Astrocyte of the cerebellum (primary cell): ENCODE measurements at regions not wholly inside any gene's neighbourhood (a gene's known extent, or its start where the extent isn't known, plus 50 kb on each side); places are given as distances from the start of the nearest gene placed in this dataset.

Experiments
- DNase-seq: peaks from one replicate; pipeline ENCODE4 v3.0.0-alpha.2; 2011; ENCODE audit warnings: low read depth
- H3K4me3 ChIP-seq: 2 replicates; pipeline ENCODE4 v1.5.1; 2011; ENCODE audit warnings: mild to moderate bottlenecking, low read depth, low read length, moderate library complexity
- in situ Hi-C: cut with HindIII; loops from 2 replicates; pipeline ENCODE4 v1.10.0; 2017; ENCODE audit warnings: low sequenced_read_pairs
- TF ChIP-seq, protein P1 (sequence below): IDR thresholded peaks from 2 replicates; pipeline ENCODE4 v1.5.1; 2012; ENCODE audit warnings: low read length, low read depth, moderate library complexity, mild to moderate bottlenecking; ENCODE audit errors: missing control alignments

DNA sequence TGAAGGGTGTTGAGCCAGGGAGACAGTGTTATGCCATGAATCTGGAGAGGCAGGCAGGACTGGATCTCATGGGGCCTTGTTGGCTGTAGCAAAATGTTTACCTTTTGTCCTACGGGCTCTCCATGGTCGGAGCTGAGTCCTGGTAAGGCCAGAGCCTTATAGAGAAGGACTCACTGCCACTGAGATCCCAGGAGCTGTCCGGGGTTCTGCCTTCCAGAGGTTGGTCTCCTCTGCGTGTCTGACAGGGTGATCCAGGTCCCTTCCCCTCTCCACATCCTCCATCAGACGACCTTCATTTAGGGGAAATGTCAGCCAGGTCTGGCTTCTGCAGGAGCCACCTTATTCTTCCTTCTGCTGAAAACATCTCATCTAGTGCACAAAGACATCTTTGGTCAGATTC lies 285.2 kb upstream of the N4BP1 start:
- TF ChIP-seq, protein P1, sequence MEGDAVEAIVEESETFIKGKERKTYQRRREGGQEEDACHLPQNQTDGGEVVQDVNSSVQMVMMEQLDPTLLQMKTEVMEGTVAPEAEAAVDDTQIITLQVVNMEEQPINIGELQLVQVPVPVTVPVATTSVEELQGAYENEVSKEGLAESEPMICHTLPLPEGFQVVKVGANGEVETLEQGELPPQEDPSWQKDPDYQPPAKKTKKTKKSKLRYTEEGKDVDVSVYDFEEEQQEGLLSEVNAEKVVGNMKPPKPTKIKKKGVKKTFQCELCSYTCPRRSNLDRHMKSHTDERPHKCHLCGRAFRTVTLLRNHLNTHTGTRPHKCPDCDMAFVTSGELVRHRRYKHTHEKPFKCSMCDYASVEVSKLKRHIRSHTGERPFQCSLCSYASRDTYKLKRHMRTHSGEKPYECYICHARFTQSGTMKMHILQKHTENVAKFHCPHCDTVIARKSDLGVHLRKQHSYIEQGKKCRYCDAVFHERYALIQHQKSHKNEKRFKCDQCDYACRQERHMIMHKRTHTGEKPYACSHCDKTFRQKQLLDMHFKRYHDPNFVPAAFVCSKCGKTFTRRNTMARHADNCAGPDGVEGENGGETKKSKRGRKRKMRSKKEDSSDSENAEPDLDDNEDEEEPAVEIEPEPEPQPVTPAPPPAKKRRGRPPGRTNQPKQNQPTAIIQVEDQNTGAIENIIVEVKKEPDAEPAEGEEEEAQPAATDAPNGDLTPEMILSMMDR = no peak
- no peak for DNase-seq
- H3K4me3 ChIP-seq = no peak overlapping the region
- in situ Hi-C loops = no loop called here

DNA sequence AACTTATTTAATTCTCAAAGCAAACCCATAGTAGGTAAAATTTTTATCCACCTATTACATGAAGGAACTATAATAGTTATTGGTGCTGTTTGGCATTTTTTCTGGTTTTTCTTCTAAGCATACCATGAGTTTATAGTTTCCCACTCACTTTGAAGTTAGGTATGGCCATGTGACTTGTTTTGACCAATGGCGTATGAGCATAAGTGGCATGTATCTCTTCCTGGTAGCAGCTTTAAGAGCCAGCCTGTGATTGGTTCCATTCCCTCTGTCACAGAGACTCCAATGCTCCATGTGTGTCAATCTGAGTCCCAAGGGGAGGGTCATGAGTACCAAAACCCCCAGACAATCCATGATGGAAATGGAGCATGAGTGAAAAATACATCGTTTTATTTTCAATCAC lies 282.9 kb upstream of the N4BP1 start:
- in situ Hi-C loops = no loop called here
- TF ChIP-seq, protein P1 = no peak
- H3K4me3 ChIP-seq = no peak overlapping the region
- no peak for DNase-seq

DNA sequence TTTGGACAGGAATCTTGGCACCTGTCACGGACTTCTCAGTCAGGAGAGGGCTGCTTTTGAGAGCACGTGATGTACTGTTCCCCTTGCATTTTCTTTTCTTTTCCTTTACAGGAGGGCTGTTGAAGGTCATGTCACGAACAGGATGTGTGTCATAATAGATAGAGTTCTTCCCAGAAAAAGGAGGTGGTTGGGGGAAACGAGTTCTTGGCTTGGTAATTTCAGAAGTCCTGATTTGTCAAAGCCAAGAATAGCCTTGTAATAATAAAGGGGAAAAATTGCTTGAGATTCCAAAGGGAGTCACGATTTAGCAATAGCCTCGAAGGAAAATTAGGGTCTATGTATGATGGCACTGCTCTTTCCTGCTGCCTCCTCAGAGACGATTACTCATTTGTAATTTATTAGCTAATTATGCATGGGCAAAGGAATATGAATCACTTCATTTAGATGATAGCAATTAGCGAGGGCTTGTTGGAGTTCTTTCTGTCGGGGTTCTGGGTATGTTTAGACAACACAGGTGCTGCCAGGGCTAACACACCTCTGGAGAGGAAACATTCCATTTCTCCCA lies 277.7 kb upstream of the N4BP1 start:
- TF ChIP-seq, protein P1 = no peak
- in situ Hi-C loops = no loop called here

DNA sequence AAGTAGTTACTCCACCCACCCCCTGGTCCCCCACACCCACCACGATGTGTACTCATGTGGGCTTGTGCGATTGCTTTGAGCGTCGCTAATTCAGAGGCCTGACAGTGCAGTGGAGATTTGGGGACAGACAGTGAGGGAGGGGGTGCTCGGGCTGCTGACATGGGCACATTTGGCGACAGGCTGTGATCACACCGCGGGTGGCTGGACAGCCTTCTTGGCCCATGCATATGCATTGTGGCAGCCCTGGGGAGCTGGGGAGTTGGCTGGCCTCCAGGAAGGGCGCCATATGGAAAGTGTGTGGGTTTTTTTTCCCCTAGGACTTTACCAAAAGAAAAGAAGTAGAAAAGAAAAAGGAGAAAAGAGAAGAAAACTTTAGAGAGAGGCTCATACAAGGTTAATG lies 275.5 kb upstream of the N4BP1 start:
- H3K4me3 ChIP-seq = no peak overlapping the region
- DNase-seq = no peak
- in situ Hi-C loops = no loop called here
- TF ChIP-seq, protein P1 = no peak

More for the DNA sequence above, 277.7 kb upstream of the N4BP1 start:
- no peak overlapping the region for H3K4me3 ChIP-seq
- DNase-seq = no peak

DNA sequence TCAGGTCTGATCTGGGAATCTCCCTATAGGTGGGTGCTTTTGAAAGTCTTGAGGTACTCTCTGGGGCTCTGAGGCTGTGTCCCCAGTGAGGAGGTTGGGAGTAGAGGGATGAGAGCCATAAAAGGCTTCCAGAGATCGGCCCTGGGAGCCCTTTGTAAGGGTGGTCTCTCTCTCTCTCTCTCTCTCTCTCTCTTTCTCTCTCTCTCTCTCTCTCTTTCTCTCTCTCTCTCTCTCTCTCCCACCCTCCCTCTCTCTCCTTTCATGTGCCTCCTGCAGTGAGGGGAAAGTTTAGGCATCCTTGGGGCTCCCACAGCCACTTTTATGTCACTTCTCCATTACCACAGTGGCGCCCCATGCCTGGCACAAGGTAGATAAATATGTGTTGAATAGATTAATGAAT lies 271.3 kb upstream of the N4BP1 start:
- DNase-seq = no peak
- H3K4me3 ChIP-seq = no peak overlapping the region
- TF ChIP-seq, protein P1 = no peak
- in situ Hi-C loops = no loop called here

DNA sequence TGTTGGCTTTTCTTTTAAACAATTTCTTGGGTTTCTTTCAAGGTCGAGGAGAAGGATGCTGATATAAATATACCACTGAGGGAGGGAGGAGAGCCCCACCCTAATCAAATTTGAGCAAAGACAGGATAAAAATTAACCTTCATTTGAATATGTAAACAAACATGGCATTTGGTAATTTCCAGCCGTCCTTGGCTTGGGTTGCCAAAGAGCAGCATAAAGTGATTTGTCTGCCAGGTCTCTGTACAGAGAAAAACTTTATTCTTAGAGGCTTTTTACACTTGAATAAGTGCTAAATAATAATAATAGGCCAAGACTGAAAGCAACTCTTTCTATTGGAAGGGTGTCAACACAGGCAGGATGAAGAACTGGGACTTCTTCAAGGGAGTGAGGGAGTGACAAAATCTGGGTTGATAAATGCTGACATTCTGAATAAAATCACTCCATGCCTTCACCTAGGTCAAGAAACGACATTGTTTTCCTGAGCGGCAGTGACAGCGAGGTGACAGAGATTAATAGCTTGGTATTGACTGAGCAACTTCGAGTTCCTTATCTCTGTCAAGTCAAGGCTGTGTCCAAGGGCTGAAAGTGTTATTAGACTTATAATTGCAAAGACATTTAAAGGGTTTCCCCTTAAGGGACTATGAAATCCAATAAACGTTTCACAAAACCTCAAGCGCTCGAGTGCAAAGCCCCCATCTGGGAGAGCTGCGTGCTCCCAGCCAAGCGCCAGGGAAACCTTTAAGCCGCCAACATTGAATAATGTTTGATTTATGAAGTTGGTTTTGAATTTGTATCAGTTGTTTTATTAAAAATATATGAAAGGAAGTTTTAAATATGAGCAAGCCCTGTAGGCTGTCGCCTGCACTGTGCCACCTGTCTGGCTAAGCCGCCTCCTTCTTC lies 269.5 kb upstream of the N4BP1 start:
- TF ChIP-seq, protein P1 = no peak
- no peak for DNase-seq
- in situ Hi-C loops = no loop called here
- H3K4me3 ChIP-seq = no peak overlapping the region
